Esophagus squamous epithelium (tissue), 5 donors: ENCODE measurements at regions not wholly inside any gene's neighbourhood (a gene's known extent, or its start where the extent isn't known, plus 50 kb on each side); places are given as distances from the start of the nearest gene placed in this dataset.

Experiments used
- DNase-seq: peaks from one replicate; lab custom pipeline; 2025; lab: John Stamatoyannopoulos, UW
- H3K27ac ChIP-seq, 4 donors: fragments of 200-600 bp; sonication (generic); one replicate each; pipeline ENCODE4 v1.5.1; 2016 to 2019; ENCODE audit warnings: mild to moderate bottlenecking in 1 of 4
- H3K27me3 ChIP-seq, 4 donors: fragments of 200-600 bp; sonication (generic); 1 replicate in 3 of 4; 2 replicates in 1 of 4; pipeline versions ENCODE4 v1.5.1 to v1.6.0; 2017 to 2021; ENCODE audit warnings: antibody characterized with exemption in 1 of 4
- H3K36me3 ChIP-seq, 3 donors: fragments of 200-600 bp; sonication (generic); one replicate each; pipeline ENCODE4 v1.5.1; 2016 to 2019
- H3K4me1 ChIP-seq, 3 donors: fragments of 200-600 bp; sonication (generic); one replicate each; pipeline ENCODE4 v1.5.1; 2017 to 2019
- H3K4me3 ChIP-seq, 4 donors: fragments of 200-600 bp; sonication (generic); 1 replicate in 3 of 4; 2 replicates in 1 of 4; pipeline ENCODE4 v1.5.1; 2016 to 2019; ENCODE audit warnings: mild to moderate bottlenecking in 2 of 4, moderate library complexity in 1 of 4
- H3K9me3 ChIP-seq, 3 donors: fragments of 200-600 bp; sonication (generic); one replicate each; pipeline ENCODE4 v1.5.1; 2016 to 2019
- CTCF ChIP-seq, 6 experiments: fragments of 450-650 bp in 4 of 6; fragments of 200-600 bp in 2 of 6; sonication (generic) in 2 of 6; IDR thresholded peaks; one replicate each; pipeline ENCODE4 v1.5.1; 2016 to 2019; ENCODE audit warnings: antibody characterized with exemption in 6 of 6, mild to moderate bottlenecking in 4 of 6, moderate library complexity in 4 of 6
- POLR2A ChIP-seq, 4 donors: fragments of 450-650 bp; IDR thresholded peaks; one replicate each; pipeline ENCODE4 v1.6.1; 2017; ENCODE audit warnings: antibody characterized with exemption in 4 of 4, mild to moderate bottlenecking in 4 of 4, moderate library complexity in 3 of 4
- WGBS, 2 donors: methylation state at CpG; one replicate each; pipeline ENCODE4 v1.1.5; 2018; 5-methylcytosine and 5-hydroxymethylcytosine counted together
- intact Hi-C: fragments of 100-400 bp; cut with DNase I; formaldehyde crosslinking; loops from one replicate; pipeline ENCODE4 v1.15.0; 2022
- donor health status: DM: yes; HTN: yes; CAD: no.

DNA sequence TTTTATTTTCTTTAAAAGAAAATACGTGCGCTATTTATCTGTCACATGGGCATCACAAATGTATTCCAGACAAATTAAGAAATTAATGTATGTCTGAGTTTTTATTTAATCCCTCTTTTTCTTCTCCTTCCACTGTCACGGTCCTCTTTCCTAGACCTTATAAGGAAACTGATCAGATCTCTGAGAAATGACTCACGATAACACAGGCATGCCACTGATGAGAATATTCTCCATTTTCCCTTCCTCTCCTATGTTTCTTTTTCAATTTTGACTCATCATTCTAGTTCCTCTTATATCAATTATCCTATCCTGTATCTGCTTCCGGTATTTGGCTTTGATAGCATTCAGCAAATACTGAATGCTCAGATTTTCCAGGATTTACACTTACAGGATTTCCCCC is 121.8 kb downstream of the DSC3 start:
- Histone ChIP-seq H3K27ac (no peak overlapping the region), H3K4me3 (no peak overlapping the region), H3K9me3 (no peaks in the 10 kb centered on the region), H3K36me3 (no peaks in the 10 kb centered on the region), H3K4me1 (no peaks in the 10 kb centered on the region), H3K27me3 (no peaks in the 10 kb centered on the region)
- no peak for TF ChIP-seq CTCF (IDR thresholded peaks at IDR 0.05)
- no peak for TF ChIP-seq POLR2A (IDR thresholded peaks at IDR 0.05)
- intact Hi-C loops = no loop called here
- DNase-seq = no peak
- 75 to 84% methylated on average over 5 of the region's 5 CpGs for WGBS, 2 donors

- Histone ChIP-seq H3K36me3 (no peaks in the 10 kb centered on the region), H3K27ac (no peak overlapping the region), H3K4me1 (no peaks in the 10 kb centered on the region), H3K9me3 (no peaks in the 10 kb centered on the region), H3K27me3 (no peaks in the 10 kb centered on the region), H3K4me3 (no peak overlapping the region)
- TF ChIP-seq CTCF (IDR thresholded peaks at IDR 0.05) (no peak), POLR2A (IDR thresholded peaks at IDR 0.05) (no peak)
- WGBS, 2 donors = 73 to 77% methylated on average over 3 of the region's 3 CpGs
- DNase-seq = no peak
- intact Hi-C loops = no loop called here
Observed at GRCh38 chr18:30920351-30920750, 122.2 kb downstream of the DSC3 start.

DNA sequence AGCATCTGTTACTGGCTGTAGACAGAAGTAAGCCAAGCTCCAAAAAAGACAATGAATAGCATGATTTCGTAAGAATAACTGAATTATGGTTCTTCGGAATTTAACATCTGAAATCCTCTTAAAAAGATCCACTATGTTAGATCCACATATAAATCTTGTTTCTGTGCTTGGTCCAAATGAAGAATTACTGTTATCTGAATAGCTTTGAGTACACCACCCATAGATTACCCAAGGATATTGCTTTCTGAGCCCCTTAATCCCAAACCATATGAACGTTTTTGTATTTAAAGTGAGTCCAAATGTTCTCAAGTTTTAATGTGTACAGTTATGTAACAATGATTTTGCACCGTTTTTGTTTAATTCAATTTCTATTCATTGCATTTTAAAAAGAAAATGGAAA is 124.9 kb downstream of the DSC3 start:
- Histone ChIP-seq H3K9me3 (no peaks in the 10 kb centered on the region), H3K4me1 (no peaks in the 10 kb centered on the region), H3K27me3 (no peaks in the 10 kb centered on the region), H3K27ac (no peak overlapping the region), H3K4me3 (no peak overlapping the region), H3K36me3 (no peaks in the 10 kb centered on the region)
- no peak for DNase-seq
- TF ChIP-seq CTCF (IDR thresholded peaks at IDR 0.05) (no peak), POLR2A (IDR thresholded peaks at IDR 0.05) (no peak)
- WGBS, 2 donors = 37 to 39% methylated on average over 4 of the region's 4 CpGs
- intact Hi-C loops = no loop called here

DNA sequence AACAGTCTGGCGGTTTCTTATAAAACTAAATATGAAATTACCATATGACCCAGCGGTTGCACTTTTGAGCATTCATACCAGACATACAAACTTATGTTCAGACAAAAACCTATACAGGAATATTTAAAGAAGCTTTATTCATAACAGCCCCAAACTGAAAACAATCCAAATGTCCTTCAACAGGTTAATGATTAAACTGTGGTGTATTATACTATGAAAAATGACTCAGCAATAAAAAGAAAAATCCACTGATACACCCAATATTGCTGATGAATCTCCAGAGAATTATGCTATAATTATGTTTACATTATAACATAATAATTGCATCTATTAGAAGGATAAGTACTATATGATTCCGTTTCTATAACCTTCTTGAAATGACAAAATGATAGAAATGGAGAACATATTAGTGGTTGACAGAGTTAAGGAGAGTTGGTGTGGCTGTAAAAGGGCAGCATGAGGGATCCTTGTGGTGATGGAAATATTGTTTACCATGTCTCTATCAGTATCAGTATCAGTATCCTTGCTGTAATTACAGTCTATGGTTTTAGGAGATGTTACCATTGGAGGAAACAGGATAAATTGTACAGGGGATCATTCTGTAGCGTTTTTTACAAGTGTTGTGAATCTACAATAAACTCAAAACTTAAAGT is 127.1 kb downstream of the DSC3 start:
- Histone ChIP-seq H3K4me3 (no peak overlapping the region), H3K27me3 (no peaks in the 10 kb centered on the region), H3K4me1 (no peaks in the 10 kb centered on the region), H3K9me3 (no peaks in the 10 kb centered on the region), H3K27ac (no peak overlapping the region), H3K36me3 (no peaks in the 10 kb centered on the region)
- DNase-seq = no peak
- intact Hi-C loops = no loop called here
- TF ChIP-seq POLR2A (IDR thresholded peaks at IDR 0.05) = no peak
- no peak for TF ChIP-seq CTCF (IDR thresholded peaks at IDR 0.05)
- WGBS, 2 donors = 64 to 65% methylated on average over 4 of the region's 4 CpGs

GRCh38 chr18:30908381-30908780 is 134.2 kb downstream of the DSC3 start:
- H3K4me1 ChIP-seq = no peaks in the 10 kb centered on the region
- no peak for TF ChIP-seq CTCF (IDR thresholded peaks at IDR 0.05)
- TF ChIP-seq POLR2A (IDR thresholded peaks at IDR 0.05) = no peak
- no peak overlapping the region for H3K4me3 ChIP-seq
- intact Hi-C loops = no loop called here
- no peaks in the 10 kb centered on the region for H3K36me3 ChIP-seq
- H3K27me3 ChIP-seq = no peaks in the 10 kb centered on the region
- no peaks in the 10 kb centered on the region for H3K9me3 ChIP-seq
- DNase-seq = no peak
- H3K27ac ChIP-seq = no peak overlapping the region
- 69 to 93% methylated on average over 1 of the region's 1 CpG for WGBS, 2 donors
